GM23248 (cell line): ENCODE measurements at regions not wholly inside any gene's neighbourhood (a gene's known extent, or its start where the extent isn't known, plus 50 kb on each side); places are given as distances from the start of the nearest gene placed in this dataset.

Experiments used
- EZH2 ChIP-seq: fragments of 200-600 bp; sonication (generic); IDR thresholded peaks from 2 replicates; pipeline ENCODE4 v1.6.1; 2018; ENCODE audit warnings: antibody characterized with exemption, mild to moderate bottlenecking; ENCODE audit not compliant: insufficient read depth, poor library complexity, severe bottlenecking
- EZH2phosphoT487 ChIP-seq: fragments of 200-600 bp; sonication (generic); IDR thresholded peaks from 2 replicates; pipeline ENCODE4 v1.6.1; 2018; ENCODE audit warnings: antibody characterized with exemption, moderate library complexity, mild to moderate bottlenecking, low read depth; ENCODE audit not compliant: insufficient read depth

GRCh38 chr10:78197628-78198272, 164.1 kb downstream of the RPS24 start:
- TF ChIP-seq EZH2 (no peak), EZH2phosphoT487 (no peak)
